Erythroblast (primary cell): ENCODE measurements at regions not wholly inside any gene's neighbourhood (a gene's known extent, or its start where the extent isn't known, plus 50 kb on each side); places are given as distances from the start of the nearest gene placed in this dataset.

Source experiments
- GATA1 ChIP-seq: IDR thresholded peaks from 2 replicates; pipeline ENCODE4 v1.6.1; 2011; ENCODE audit warnings: low read depth, mild to moderate bottlenecking, control low read depth, low read length, moderate library complexity
- POLR2A ChIP-seq: IDR thresholded peaks from 2 replicates; pipeline ENCODE4 v1.6.1; 2011; ENCODE audit warnings: mild to moderate bottlenecking, low read length

GRCh38 chr20:52752023-52752422 lies 220.1 kb upstream of the TSHZ2 start:
- no peak for TF ChIP-seq POLR2A
- no peak for TF ChIP-seq GATA1
